BE2C (cell line): ENCODE measurements at regions not wholly inside any gene's neighbourhood (a gene's known extent, or its start where the extent isn't known, plus 50 kb on each side); places are given as distances from the start of the nearest gene placed in this dataset.

ENCODE experiments used
- DNase-seq: peaks from one replicate; pipeline ENCODE4 v3.0.0-alpha.2; 2020
- H3K27me3 ChIP-seq: fragments of 250-450 bp; sonication (Bioruptor Pico); 2 replicates; pipeline ENCODE4 v1.5.1; 2020; ENCODE audit warnings: mild to moderate bottlenecking
- H3K36me3 ChIP-seq: fragments of 250-450 bp; sonication (Bioruptor Pico); 2 replicates; pipeline ENCODE4 v1.5.1; 2020; ENCODE audit warnings: mild to moderate bottlenecking
- H3K4me1 ChIP-seq: fragments of 250-450 bp; sonication (Bioruptor Pico); 2 replicates; pipeline ENCODE4 v1.5.1; 2020
- H3K4me3 ChIP-seq: 2 replicates; pipeline ENCODE4 v1.5.1; 2011; ENCODE audit warnings: low read depth, low read length
- H3K9me3 ChIP-seq: fragments of 250-450 bp; sonication (Bioruptor Pico); 2 replicates; pipeline ENCODE4 v1.5.1; 2020
- CTCF ChIP-seq: IDR thresholded peaks from 2 replicates; pipeline ENCODE4 v1.5.1; 2012; ENCODE audit warnings: mild to moderate bottlenecking, low read depth, low read length

- no peaks in the 10 kb centered on the region for H3K27me3 ChIP-seq
- no peaks in the 10 kb centered on the region for H3K36me3 ChIP-seq
- no peak overlapping the region for H3K4me3 ChIP-seq
- H3K9me3 ChIP-seq: no peaks in the 10 kb centered on the region
- no peak for DNase-seq
- no peak for TF ChIP-seq CTCF
- no peaks in the 10 kb centered on the region for H3K4me1 ChIP-seq
Measured at GRCh38 chr3:77919244-77919643, 879.3 kb downstream of the ROBO2 start.

GRCh38 chr3:77931255-77932009, 891.5 kb downstream of the ROBO2 start:
- DNase-seq: no peak
- Histone ChIP-seq H3K27me3 (no peaks in the 10 kb centered on the region), H3K9me3 (no peaks in the 10 kb centered on the region), H3K4me1 (no peaks in the 10 kb centered on the region; the same call in 1 of the 2 replicates), H3K36me3 (no peaks in the 10 kb centered on the region), H3K4me3 (no peak overlapping the region)
- TF ChIP-seq CTCF: no peak

- H3K27me3 ChIP-seq: no peaks in the 10 kb centered on the region
- H3K9me3 ChIP-seq: no peaks in the 10 kb centered on the region
- H3K36me3 ChIP-seq: no peaks in the 10 kb centered on the region
- TF ChIP-seq CTCF: no peak
- H3K4me1 ChIP-seq: no peaks in the 10 kb centered on the region
- H3K4me3 ChIP-seq: no peak overlapping the region
- DNase-seq: no peak
Measured at GRCh38 chr3:77932926-77933325, 893.0 kb downstream of the ROBO2 start.

- Histone ChIP-seq H3K36me3 (no peaks in the 10 kb centered on the region), H3K4me1 (no peaks in the 10 kb centered on the region), H3K27me3 (no peaks in the 10 kb centered on the region), H3K9me3 (no peaks in the 10 kb centered on the region), H3K4me3 (no peak overlapping the region)
- DNase-seq: no peak
- TF ChIP-seq CTCF: no peak
Measured at GRCh38 chr3:77933926-77934325, 894.0 kb downstream of the ROBO2 start.

GRCh38 chr3:77935418-77935817, 895.5 kb downstream of the ROBO2 start:
- Histone ChIP-seq H3K27me3 (no peaks in the 10 kb centered on the region), H3K9me3 (no peaks in the 10 kb centered on the region), H3K36me3 (no peaks in the 10 kb centered on the region), H3K4me3 (no peak overlapping the region), H3K4me1 (no peaks in the 10 kb centered on the region)
- no peak for DNase-seq
- no peak for TF ChIP-seq CTCF

GRCh38 chr3:77939726-77940125, 899.8 kb downstream of the ROBO2 start:
- Histone ChIP-seq H3K4me1 (peaks cover 5% of the 10 kb centered on the region; the same call in 1 of the 2 replicates), H3K27me3 (no peaks in the 10 kb centered on the region), H3K4me3 (no peak overlapping the region), H3K9me3 (no peaks in the 10 kb centered on the region), H3K36me3 (no peaks in the 10 kb centered on the region)
- DNase-seq: no peak
- TF ChIP-seq CTCF: no peak
